ENCODE measurements at regions not wholly inside any gene's neighbourhood (a gene's known extent, or its start where the extent isn't known, plus 50 kb on each side); places are given as distances from the start of the nearest gene placed in this dataset.
A peak's percentile ranks its signal among the peaks of the same experiment; 100 is the strongest.

DNA sequence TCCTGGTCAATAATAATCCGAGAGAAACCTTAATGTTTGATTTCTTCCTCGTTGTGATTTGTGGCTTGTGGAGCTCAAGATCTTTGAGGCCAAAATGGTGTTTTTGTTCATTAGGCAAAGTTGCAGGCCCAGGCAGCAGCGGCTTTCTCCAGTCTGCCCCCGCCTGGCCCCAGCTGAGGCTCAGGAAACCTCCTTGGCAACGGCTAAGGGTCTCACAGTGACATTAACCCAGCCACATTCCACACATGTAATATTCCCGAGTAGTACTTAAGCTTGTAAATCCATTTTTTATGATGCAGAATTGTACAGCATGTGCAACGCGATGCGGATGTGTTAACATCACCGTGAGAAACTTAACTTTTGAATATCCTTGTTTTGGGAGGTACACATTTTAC is 200.1 kb downstream of the BCL11A start:
- TF ChIP-seq GABPA (IDR thresholded peaks at IDR 0.05; ENCODE audit: low read depth), result no peak
- TF ChIP-seq, protein P1, sequence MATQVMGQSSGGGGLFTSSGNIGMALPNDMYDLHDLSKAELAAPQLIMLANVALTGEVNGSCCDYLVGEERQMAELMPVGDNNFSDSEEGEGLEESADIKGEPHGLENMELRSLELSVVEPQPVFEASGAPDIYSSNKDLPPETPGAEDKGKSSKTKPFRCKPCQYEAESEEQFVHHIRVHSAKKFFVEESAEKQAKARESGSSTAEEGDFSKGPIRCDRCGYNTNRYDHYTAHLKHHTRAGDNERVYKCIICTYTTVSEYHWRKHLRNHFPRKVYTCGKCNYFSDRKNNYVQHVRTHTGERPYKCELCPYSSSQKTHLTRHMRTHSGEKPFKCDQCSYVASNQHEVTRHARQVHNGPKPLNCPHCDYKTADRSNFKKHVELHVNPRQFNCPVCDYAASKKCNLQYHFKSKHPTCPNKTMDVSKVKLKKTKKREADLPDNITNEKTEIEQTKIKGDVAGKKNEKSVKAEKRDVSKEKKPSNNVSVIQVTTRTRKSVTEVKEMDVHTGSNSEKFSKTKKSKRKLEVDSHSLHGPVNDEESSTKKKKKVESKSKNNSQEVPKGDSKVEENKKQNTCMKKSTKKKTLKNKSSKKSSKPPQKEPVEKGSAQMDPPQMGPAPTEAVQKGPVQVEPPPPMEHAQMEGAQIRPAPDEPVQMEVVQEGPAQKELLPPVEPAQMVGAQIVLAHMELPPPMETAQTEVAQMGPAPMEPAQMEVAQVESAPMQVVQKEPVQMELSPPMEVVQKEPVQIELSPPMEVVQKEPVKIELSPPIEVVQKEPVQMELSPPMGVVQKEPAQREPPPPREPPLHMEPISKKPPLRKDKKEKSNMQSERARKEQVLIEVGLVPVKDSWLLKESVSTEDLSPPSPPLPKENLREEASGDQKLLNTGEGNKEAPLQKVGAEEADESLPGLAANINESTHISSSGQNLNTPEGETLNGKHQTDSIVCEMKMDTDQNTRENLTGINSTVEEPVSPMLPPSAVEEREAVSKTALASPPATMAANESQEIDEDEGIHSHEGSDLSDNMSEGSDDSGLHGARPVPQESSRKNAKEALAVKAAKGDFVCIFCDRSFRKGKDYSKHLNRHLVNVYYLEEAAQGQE (IDR thresholded peaks at IDR 0.05; ENCODE audit: insufficient replicate concordance, low read depth), result no peak
- no peak for TF ChIP-seq SPI1 (IDR thresholded peaks at IDR 0.05; ENCODE audit: borderline replicate concordance, low read depth)
- TF ChIP-seq, protein P2, sequence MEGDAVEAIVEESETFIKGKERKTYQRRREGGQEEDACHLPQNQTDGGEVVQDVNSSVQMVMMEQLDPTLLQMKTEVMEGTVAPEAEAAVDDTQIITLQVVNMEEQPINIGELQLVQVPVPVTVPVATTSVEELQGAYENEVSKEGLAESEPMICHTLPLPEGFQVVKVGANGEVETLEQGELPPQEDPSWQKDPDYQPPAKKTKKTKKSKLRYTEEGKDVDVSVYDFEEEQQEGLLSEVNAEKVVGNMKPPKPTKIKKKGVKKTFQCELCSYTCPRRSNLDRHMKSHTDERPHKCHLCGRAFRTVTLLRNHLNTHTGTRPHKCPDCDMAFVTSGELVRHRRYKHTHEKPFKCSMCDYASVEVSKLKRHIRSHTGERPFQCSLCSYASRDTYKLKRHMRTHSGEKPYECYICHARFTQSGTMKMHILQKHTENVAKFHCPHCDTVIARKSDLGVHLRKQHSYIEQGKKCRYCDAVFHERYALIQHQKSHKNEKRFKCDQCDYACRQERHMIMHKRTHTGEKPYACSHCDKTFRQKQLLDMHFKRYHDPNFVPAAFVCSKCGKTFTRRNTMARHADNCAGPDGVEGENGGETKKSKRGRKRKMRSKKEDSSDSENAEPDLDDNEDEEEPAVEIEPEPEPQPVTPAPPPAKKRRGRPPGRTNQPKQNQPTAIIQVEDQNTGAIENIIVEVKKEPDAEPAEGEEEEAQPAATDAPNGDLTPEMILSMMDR (IDR thresholded peaks at IDR 0.05; ENCODE audit: insufficient read depth, low read length), result no peak
- no peak for TF ChIP-seq POLR2AphosphoS5 (IDR thresholded peaks at IDR 0.05; ENCODE audit: low read depth)
- no peak for DNase-seq (ENCODE audit: low read depth in 1 of 2, low spot score in 1 of 2)
- Histone ChIP-seq H3K4me3 (replicated peaks; ENCODE audit: insufficient read depth, low read length) (no peak overlapping the region), H3K27me3 (ENCODE audit: insufficient read depth, poor library complexity, severe bottlenecking) (no peaks in the 10 kb centered on the region), H3K27ac (replicated peaks) (no peak overlapping the region)

GRCh38 chr2:60352491-60353405 is 200.7 kb downstream of the BCL11A start:
- TF ChIP-seq POLR2AphosphoS5 (IDR thresholded peaks at IDR 0.05; ENCODE audit: low read depth) (no peak), GABPA (IDR thresholded peaks at IDR 0.05; ENCODE audit: low read depth) (no peak), SPI1 (IDR thresholded peaks at IDR 0.05; ENCODE audit: borderline replicate concordance, low read depth) (no peak)
- TF ChIP-seq, protein P2 (IDR thresholded peaks at IDR 0.05; ENCODE audit: insufficient read depth, low read length), result no peak
- TF ChIP-seq, protein P1 (IDR thresholded peaks at IDR 0.05; ENCODE audit: insufficient replicate concordance, low read depth), result no peak
- H3K27ac ChIP-seq (replicated peaks), result no peak overlapping the region
- no peak overlapping the region for H3K4me3 ChIP-seq (replicated peaks; ENCODE audit: insufficient read depth, low read length)
- no peak for DNase-seq (ENCODE audit: low read depth in 1 of 2, low spot score in 1 of 2)
- H3K27me3 ChIP-seq (ENCODE audit: insufficient read depth, poor library complexity, severe bottlenecking), result no peaks in the 10 kb centered on the region

DNA sequence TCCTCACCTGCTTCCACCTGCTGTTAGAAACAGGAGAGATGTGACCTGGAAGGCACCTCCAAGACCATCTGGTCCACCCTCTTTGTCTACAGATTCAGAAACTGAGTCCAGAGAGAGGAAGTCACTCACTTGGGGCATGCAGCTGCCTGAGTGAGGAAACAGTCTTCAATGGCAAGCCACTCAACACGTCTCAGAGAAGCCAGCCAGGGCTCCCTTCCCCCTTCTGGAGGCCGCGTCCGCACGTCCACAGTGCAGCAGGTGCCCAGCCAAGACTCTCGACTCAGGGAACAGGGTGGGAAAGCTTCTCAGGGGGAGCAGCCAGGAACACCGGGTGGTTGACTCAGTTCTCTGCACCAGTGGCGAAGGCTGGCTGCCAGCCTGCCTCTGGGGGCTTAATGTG is 201.7 kb downstream of the BCL11A start:
- Histone ChIP-seq H3K27me3 (ENCODE audit: insufficient read depth, poor library complexity, severe bottlenecking) (no peaks in the 10 kb centered on the region), H3K4me3 (replicated peaks; ENCODE audit: insufficient read depth, low read length) (no peak overlapping the region), H3K27ac (replicated peaks) (peak overlapping the region; percentile 42)
- DNase-seq (ENCODE audit: low read depth in 1 of 2, low spot score in 1 of 2), result peak in 1 of 2 experiments; percentile 67
- TF ChIP-seq SPI1 (IDR thresholded peaks at IDR 0.05; ENCODE audit: borderline replicate concordance, low read depth), result peak; percentile 87
- TF ChIP-seq, protein P2 (IDR thresholded peaks at IDR 0.05; ENCODE audit: insufficient read depth, low read length), result no peak
- TF ChIP-seq, protein P1 (IDR thresholded peaks at IDR 0.05; ENCODE audit: insufficient replicate concordance, low read depth), result no peak
- no peak for TF ChIP-seq GABPA (IDR thresholded peaks at IDR 0.05; ENCODE audit: low read depth)
- TF ChIP-seq POLR2AphosphoS5 (IDR thresholded peaks at IDR 0.05; ENCODE audit: low read depth), result no peak

Data from HL-60 (cell line).